ENCODE measurements at regions not wholly inside any gene's neighbourhood (a gene's known extent, or its start where the extent isn't known, plus 50 kb on each side); places are given as distances from the start of the nearest gene placed in this dataset.

DNA sequence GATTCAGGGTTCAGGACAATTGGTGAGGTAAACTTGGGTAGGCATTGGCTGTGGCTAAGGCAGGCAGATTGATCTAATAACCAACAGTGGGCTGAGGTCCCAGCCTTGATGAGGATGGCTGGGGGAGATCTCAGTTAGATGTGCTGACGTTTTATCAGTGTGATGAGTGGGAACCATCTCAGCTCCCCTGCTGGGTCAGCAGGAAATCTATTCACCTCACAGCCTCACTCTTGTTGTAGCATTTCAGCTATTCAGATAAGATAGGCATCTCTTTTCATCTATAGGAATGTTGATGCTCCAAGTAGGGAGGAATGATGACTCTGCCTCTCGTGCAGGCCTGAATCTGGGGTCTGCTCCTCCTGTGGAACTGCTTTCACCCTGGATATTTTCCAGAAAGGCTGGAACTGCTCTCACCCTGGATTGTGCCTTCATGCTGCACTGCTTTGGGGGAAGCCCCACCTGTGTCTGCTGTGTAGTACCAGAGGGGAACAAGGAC, 973.7 kb downstream of the NSUN3 start:
- Histone ChIP-seq H3K27ac (no peak overlapping the region), H3K4me3 (no peak overlapping the region), H3K36me3 (no peaks in the 10 kb centered on the region), H3K4me1 (no peaks in the 10 kb centered on the region), H3K9me3 (no peaks in the 10 kb centered on the region), H3K27me3 (no peaks in the 10 kb centered on the region)
- DNase-seq, result no peak
- 69% methylated on average over 2 of the region's 2 CpGs; no CpG with 5 or more reads in 1 of the 2 donors for WGBS, 2 donors (ENCODE audit: low coverage in 1 of 2)
- no peak for TF ChIP-seq EP300 (IDR thresholded peaks at IDR 0.05; ENCODE audit: low read depth)
- TF ChIP-seq, protein P1, sequence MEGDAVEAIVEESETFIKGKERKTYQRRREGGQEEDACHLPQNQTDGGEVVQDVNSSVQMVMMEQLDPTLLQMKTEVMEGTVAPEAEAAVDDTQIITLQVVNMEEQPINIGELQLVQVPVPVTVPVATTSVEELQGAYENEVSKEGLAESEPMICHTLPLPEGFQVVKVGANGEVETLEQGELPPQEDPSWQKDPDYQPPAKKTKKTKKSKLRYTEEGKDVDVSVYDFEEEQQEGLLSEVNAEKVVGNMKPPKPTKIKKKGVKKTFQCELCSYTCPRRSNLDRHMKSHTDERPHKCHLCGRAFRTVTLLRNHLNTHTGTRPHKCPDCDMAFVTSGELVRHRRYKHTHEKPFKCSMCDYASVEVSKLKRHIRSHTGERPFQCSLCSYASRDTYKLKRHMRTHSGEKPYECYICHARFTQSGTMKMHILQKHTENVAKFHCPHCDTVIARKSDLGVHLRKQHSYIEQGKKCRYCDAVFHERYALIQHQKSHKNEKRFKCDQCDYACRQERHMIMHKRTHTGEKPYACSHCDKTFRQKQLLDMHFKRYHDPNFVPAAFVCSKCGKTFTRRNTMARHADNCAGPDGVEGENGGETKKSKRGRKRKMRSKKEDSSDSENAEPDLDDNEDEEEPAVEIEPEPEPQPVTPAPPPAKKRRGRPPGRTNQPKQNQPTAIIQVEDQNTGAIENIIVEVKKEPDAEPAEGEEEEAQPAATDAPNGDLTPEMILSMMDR (IDR thresholded peaks at IDR 0.05), result no peak
- TF ChIP-seq POLR2AphosphoS5 (IDR thresholded peaks at IDR 0.05), result no peak
- no peak for TF ChIP-seq POLR2A (IDR thresholded peaks at IDR 0.05)
- in situ Hi-C loops (cut with MboI; ENCODE audit: low pct_ligation_motif_present in 1 of 4, low pct_unique_long_range_greater_than_20kb in 1 of 4, low sequenced_read_pairs in 3 of 4), result no loop called here
- intact Hi-C loops (cut with DNase I; ENCODE audit: low total_unique reads), result no loop called here

DNA sequence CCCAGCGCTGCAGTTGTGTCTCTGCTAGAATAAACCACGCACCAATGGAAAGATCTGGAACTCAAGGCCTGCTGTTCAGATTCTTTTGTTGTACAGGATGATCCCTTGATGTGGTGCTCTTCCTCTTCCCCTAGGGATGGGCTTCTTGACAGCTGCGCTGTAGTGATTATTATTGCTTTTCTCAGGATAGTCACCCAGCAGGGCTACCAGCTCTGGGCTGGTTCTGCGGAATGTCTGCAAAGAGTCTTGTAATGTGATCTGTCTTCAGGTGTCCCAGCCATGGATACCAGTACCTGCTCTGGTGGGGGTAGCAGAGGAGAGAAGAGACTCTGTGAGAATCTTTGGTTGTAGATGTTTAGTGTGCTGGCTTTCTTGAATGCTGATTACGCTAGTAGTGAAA, 974.2 kb downstream of the NSUN3 start:
- no peaks in the 10 kb centered on the region for H3K27me3 ChIP-seq
- in situ Hi-C loops (cut with MboI; ENCODE audit: low pct_ligation_motif_present in 1 of 4, low pct_unique_long_range_greater_than_20kb in 1 of 4, low sequenced_read_pairs in 3 of 4), result no loop called here
- no peak overlapping the region for H3K4me3 ChIP-seq
- no peaks in the 10 kb centered on the region for H3K9me3 ChIP-seq
- TF ChIP-seq EP300 (IDR thresholded peaks at IDR 0.05; ENCODE audit: low read depth) (no peak), POLR2AphosphoS5 (IDR thresholded peaks at IDR 0.05) (no peak), POLR2A (IDR thresholded peaks at IDR 0.05) (no peak)
- TF ChIP-seq, protein P1 (IDR thresholded peaks at IDR 0.05), result no peak
- H3K36me3 ChIP-seq, result no peaks in the 10 kb centered on the region
- H3K4me1 ChIP-seq, result no peaks in the 10 kb centered on the region
- no peak for DNase-seq
- intact Hi-C loops (cut with DNase I; ENCODE audit: low total_unique reads), result no loop called here
- no peak overlapping the region for H3K27ac ChIP-seq
- WGBS, 2 donors (ENCODE audit: low coverage in 1 of 2), result 83 to 100% methylated on average over 2 to 5 of the region's 5 CpGs

DNA sequence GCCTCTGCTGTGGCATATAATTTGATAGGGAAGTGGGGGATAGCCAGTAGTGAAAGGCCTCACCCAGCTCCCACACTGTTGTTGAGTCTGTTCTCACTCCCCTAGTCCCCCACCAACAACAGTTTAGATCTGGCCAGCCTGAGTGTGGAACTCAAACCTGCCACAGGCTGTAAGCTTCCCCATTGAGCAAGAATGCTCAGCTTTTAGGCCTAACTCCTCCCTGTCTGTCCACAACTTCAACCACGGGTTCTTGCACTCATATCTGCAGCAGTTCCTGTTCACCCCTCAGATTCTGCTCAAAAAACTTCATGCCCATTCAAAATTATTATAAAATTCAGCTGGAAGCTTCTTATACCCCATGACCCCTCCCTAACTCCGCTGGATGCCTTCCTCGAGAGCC, 975.1 kb downstream of the NSUN3 start:
- in situ Hi-C loops (cut with MboI; ENCODE audit: low pct_ligation_motif_present in 1 of 4, low pct_unique_long_range_greater_than_20kb in 1 of 4, low sequenced_read_pairs in 3 of 4) (no loop called here), intact Hi-C loops (cut with DNase I; ENCODE audit: low total_unique reads) (no loop called here)
- TF ChIP-seq POLR2A (IDR thresholded peaks at IDR 0.05) (no peak), POLR2AphosphoS5 (IDR thresholded peaks at IDR 0.05) (no peak), EP300 (IDR thresholded peaks at IDR 0.05; ENCODE audit: low read depth) (no peak)
- TF ChIP-seq, protein P1 (IDR thresholded peaks at IDR 0.05), result no peak
- Histone ChIP-seq H3K36me3 (no peaks in the 10 kb centered on the region), H3K4me3 (no peak overlapping the region), H3K4me1 (no peaks in the 10 kb centered on the region), H3K27me3 (no peaks in the 10 kb centered on the region), H3K9me3 (no peaks in the 10 kb centered on the region), H3K27ac (no peak overlapping the region)
- WGBS, 2 donors (ENCODE audit: low coverage in 1 of 2), result 67 to 71% methylated on average over 1 to 3 of the region's 3 CpGs
- DNase-seq, result no peak

DNA sequence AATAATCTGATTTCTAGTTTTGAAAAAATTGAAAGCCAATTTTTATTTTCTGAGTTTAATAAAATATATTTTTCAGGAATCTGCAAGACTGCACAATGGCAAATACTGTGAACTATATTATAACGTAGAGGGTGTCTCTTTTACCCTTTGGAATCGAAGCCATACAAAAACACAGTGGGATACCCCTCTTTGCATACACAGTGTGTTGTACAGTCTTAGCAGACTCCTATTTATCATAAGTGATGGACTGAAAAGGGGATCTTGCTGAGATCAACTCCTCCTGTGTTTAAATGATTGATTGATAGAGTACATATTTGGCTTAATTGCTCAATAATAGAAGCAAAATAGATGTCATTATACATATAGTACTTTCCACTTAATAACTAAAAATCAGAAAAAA, 981.2 kb downstream of the NSUN3 start:
- no peaks in the 10 kb centered on the region for H3K27me3 ChIP-seq
- no peak overlapping the region for H3K27ac ChIP-seq
- WGBS, 2 donors (ENCODE audit: low coverage in 1 of 2), result 65 to 75% methylated on average over 2 of the region's 2 CpGs
- H3K4me1 ChIP-seq, result no peaks in the 10 kb centered on the region
- H3K36me3 ChIP-seq, result no peaks in the 10 kb centered on the region
- TF ChIP-seq POLR2AphosphoS5 (IDR thresholded peaks at IDR 0.05), result no peak
- TF ChIP-seq, protein P1 (IDR thresholded peaks at IDR 0.05), result no peak
- TF ChIP-seq POLR2A (IDR thresholded peaks at IDR 0.05), result no peak
- TF ChIP-seq EP300 (IDR thresholded peaks at IDR 0.05; ENCODE audit: low read depth), result no peak
- in situ Hi-C loops (cut with MboI; ENCODE audit: low pct_ligation_motif_present in 1 of 4, low pct_unique_long_range_greater_than_20kb in 1 of 4, low sequenced_read_pairs in 3 of 4), result no loop called here
- no peaks in the 10 kb centered on the region for H3K9me3 ChIP-seq
- no peak overlapping the region for H3K4me3 ChIP-seq
- intact Hi-C loops (cut with DNase I; ENCODE audit: low total_unique reads), result no loop called here
- DNase-seq, result no peak

All from transverse colon (tissue), 4 donors.